Stomach (tissue), 4 donors: ENCODE measurements at regions not wholly inside any gene's neighbourhood (a gene's known extent, or its start where the extent isn't known, plus 50 kb on each side); places are given as distances from the start of the nearest gene placed in this dataset.

ENCODE experiments used
- CTCF ChIP-seq, 7 experiments: fragments of 450-650 bp in 4 of 7; fragments of 200-600 bp in 3 of 7; sonication (generic) in 3 of 7; IDR thresholded peaks; one replicate each; pipeline ENCODE4 v1.5.1; 2016 to 2019; ENCODE audit warnings: antibody characterized with exemption in 7 of 7, control low read depth in 2 of 7, mild to moderate bottlenecking in 1 of 7
- EP300 ChIP-seq: sonication (generic); formaldehyde crosslinking; IDR thresholded peaks from one replicate; pipeline ENCODE4 v1.6.1; 2017; ENCODE audit warnings: antibody characterized with exemption
- POLR2A ChIP-seq, 4 donors: fragments of 450-650 bp; IDR thresholded peaks; one replicate each; pipeline ENCODE4 v1.6.1; 2016; ENCODE audit warnings: antibody characterized with exemption in 4 of 4, control low read depth in 2 of 4, mild to moderate bottlenecking in 1 of 4, moderate library complexity in 1 of 4
- POLR2AphosphoS5 ChIP-seq, 3 donors: sonication (generic); formaldehyde crosslinking; IDR thresholded peaks; one replicate each; pipeline ENCODE4 v1.6.1; 2016; ENCODE audit warnings: antibody characterized with exemption in 3 of 3

- TF ChIP-seq EP300 (no peak), POLR2AphosphoS5 (IDR thresholded peaks at IDR 0.05) (no peak), CTCF (IDR thresholded peaks at IDR 0.05) (no peak), POLR2A (IDR thresholded peaks at IDR 0.05) (no peak)
These were observed 174.1 kb upstream of the RFX3 start for GRCh38 chr9:3699883-3700282.
